ENCODE measurements at regions not wholly inside any gene's neighbourhood (a gene's known extent, or its start where the extent isn't known, plus 50 kb on each side); places are given as distances from the start of the nearest gene placed in this dataset.

DNA sequence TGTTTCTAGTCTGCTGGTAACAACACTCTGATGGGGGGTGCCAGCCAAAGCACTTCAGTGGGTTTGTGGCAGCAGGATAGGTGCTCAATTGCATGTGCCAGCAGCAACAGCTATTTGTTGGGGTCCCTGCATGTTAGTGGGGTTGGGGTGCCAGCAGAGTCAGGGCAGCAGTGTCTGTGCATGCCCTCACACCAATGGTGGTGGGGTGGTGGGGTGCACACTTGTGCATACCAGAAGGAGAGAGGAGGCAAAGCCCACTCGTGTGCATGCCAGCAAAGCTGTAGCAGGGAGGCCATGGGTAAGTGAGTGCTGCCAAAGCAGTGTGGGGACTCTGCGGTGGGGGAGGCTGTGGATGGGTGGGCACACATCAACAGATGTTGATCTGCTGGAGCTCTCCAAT, 232.2 kb downstream of the GABRG2 start:
- H3K4me1 ChIP-seq (ENCODE audit: control insufficient read depth, insufficient read depth, low read depth, low read length), result no peaks in the 10 kb centered on the region
- no peak overlapping the region for H2BK5ac ChIP-seq (ENCODE audit: low read depth, low read length, poor library complexity, severe bottlenecking)
- H3K9ac ChIP-seq (ENCODE audit: low read length), result no peak overlapping the region
- peaks cover 10% of the 10 kb centered on the region for H3K9me3 ChIP-seq (ENCODE audit: control insufficient read depth, low read length)
- H2BK12ac ChIP-seq (ENCODE audit: low read length in 2 of 2), result no peak overlapping the region
- H3K79me1 ChIP-seq (replicated peaks; ENCODE audit: low read length, poor library complexity, severe bottlenecking), result no peaks in the 10 kb centered on the region
- no peaks in the 10 kb centered on the region for H3K27me3 ChIP-seq (ENCODE audit: control insufficient read depth in 1 of 2, insufficient read depth in 1 of 2, low read length in 2 of 2)
- 75% methylated on average over 2 of the region's 2 CpGs for WGBS
- H3K18ac ChIP-seq (ENCODE audit: low read depth in 1 of 2, low read length in 2 of 2), result no peak overlapping the region
- H3K36me3 ChIP-seq (ENCODE audit: control insufficient read depth in 1 of 2, insufficient read depth in 2 of 2, low read depth in 1 of 2, low read length in 2 of 2), result no peaks in the 10 kb centered on the region
- H2AK5ac ChIP-seq (ENCODE audit: low read length, severe bottlenecking), result no peak overlapping the region
- peak overlapping the region; percentile 39 for H4K91ac ChIP-seq (ENCODE audit: low read length)
- no peak overlapping the region for H3K4ac ChIP-seq (ENCODE audit: low read depth in 1 of 2, low read length in 2 of 2)
- H3K14ac ChIP-seq (ENCODE audit: low read length in 2 of 2), result no peak overlapping the region
- no peak overlapping the region for H2AFZ ChIP-seq (ENCODE audit: low read depth, low read length)
- DNase-seq, result no peak
- no peak overlapping the region for H3K4me3 ChIP-seq (ENCODE audit: insufficient read depth in 1 of 2, low read depth in 1 of 2, low read length in 2 of 2)
- H2BK120ac ChIP-seq (ENCODE audit: low read depth, low read length), result no peak overlapping the region
- no peak overlapping the region for H3K4me2 ChIP-seq (ENCODE audit: low read length, poor library complexity, severe bottlenecking)
- H4K8ac ChIP-seq (ENCODE audit: low read length), result no peak overlapping the region
- no peak overlapping the region for H3K23ac ChIP-seq (ENCODE audit: low read length in 2 of 2)
- H3K27ac ChIP-seq (ENCODE audit: low read length, poor library complexity, severe bottlenecking), result no peak overlapping the region
- H2BK15ac ChIP-seq (ENCODE audit: low read depth, poor library complexity, severe bottlenecking), result no peak overlapping the region

DNA sequence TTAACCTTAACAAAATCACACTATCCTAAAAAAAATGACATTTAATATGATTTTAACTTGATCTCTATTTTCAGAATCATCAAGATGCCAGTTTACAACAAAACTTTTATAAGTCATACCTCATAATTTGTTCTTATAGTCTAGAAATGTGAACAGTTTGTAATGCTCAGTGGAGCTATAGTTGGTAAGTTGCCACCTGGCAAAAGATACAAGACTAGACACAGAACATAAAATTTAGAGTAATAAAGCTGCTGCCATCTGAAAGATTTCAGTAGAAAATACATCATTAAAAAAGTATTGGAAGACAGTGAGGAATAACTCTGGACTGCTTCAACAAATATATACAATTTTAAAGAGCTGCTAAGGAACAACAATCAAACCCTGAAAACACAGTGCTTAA, 233.8 kb downstream of the GABRG2 start:
- H4K8ac ChIP-seq (ENCODE audit: low read length), result no peak overlapping the region

DNA sequence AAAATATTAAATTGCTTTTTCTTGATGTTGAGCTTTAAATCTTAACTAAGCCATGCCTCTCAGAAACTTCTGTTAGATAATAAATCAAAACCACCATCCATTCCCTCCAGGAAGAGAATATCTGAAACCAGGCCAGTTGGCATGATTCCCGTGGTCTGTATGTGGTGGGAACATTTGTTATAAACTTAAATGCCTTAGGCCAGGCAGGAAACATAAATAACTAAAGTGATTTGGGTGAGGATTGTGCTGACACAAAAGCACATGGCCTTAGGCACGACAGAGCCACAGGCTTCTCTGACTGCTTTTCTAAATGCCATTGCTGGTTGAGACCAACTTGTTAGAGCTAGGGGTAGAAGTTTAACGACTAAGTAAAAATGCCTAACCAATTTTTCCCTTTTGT, 255.9 kb downstream of the GABRG2 start:
- Histone ChIP-seq H2AFZ (ENCODE audit: low read depth, low read length) (no peak overlapping the region), H3K27ac (ENCODE audit: low read length, poor library complexity, severe bottlenecking) (no peak overlapping the region), H3K4me1 (ENCODE audit: control insufficient read depth, insufficient read depth, low read depth, low read length) (no peaks in the 10 kb centered on the region), H2AK5ac (ENCODE audit: low read length, severe bottlenecking) (no peak overlapping the region), H3K9me3 (ENCODE audit: control insufficient read depth, low read length) (peaks cover 9% of the 10 kb centered on the region), H3K36me3 (ENCODE audit: control insufficient read depth in 1 of 2, insufficient read depth in 2 of 2, low read depth in 1 of 2, low read length in 2 of 2) (no peaks in the 10 kb centered on the region), H3K9ac (ENCODE audit: low read length) (no peak overlapping the region), H3K4ac (ENCODE audit: low read depth in 1 of 2, low read length in 2 of 2) (no peak overlapping the region), H2BK15ac (ENCODE audit: low read depth, poor library complexity, severe bottlenecking) (no peak overlapping the region), H3K79me1 (replicated peaks; ENCODE audit: low read length, poor library complexity, severe bottlenecking) (no peaks in the 10 kb centered on the region), H3K4me3 (ENCODE audit: insufficient read depth in 1 of 2, low read depth in 1 of 2, low read length in 2 of 2) (no peak overlapping the region), H3K23ac (ENCODE audit: low read length in 2 of 2) (no peak overlapping the region), H2BK5ac (ENCODE audit: low read depth, low read length, poor library complexity, severe bottlenecking) (no peak overlapping the region), H2BK120ac (ENCODE audit: low read depth, low read length) (no peak overlapping the region), H2BK12ac (ENCODE audit: low read length in 2 of 2) (no peak overlapping the region), H3K27me3 (ENCODE audit: control insufficient read depth in 1 of 2, insufficient read depth in 1 of 2, low read length in 2 of 2) (no peaks in the 10 kb centered on the region), H3K14ac (ENCODE audit: low read length in 2 of 2) (no peak overlapping the region), H4K8ac (ENCODE audit: low read length) (no peak overlapping the region), H3K18ac (ENCODE audit: low read depth in 1 of 2, low read length in 2 of 2) (no peak overlapping the region), H3K4me2 (ENCODE audit: low read length, poor library complexity, severe bottlenecking) (no peak overlapping the region), H4K91ac (ENCODE audit: low read length) (no peak overlapping the region)
- WGBS, result 0% methylated on average over 2 of the region's 3 CpGs
- DNase-seq, result peak; percentile 22

More for the DNA sequence above, 233.8 kb downstream of the GABRG2 start:
- no peak overlapping the region for H3K4me2 ChIP-seq (ENCODE audit: low read length, poor library complexity, severe bottlenecking)
- H3K79me1 ChIP-seq (replicated peaks; ENCODE audit: low read length, poor library complexity, severe bottlenecking), result no peaks in the 10 kb centered on the region
- H3K9me3 ChIP-seq (ENCODE audit: control insufficient read depth, low read length), result peaks cover 10% of the 10 kb centered on the region
- no peak overlapping the region for H2BK5ac ChIP-seq (ENCODE audit: low read depth, low read length, poor library complexity, severe bottlenecking)
- H2AFZ ChIP-seq (ENCODE audit: low read depth, low read length), result no peak overlapping the region
- no peak for DNase-seq
- H2AK5ac ChIP-seq (ENCODE audit: low read length, severe bottlenecking), result no peak overlapping the region
- H3K18ac ChIP-seq (ENCODE audit: low read depth in 1 of 2, low read length in 2 of 2), result no peak overlapping the region
- no peak overlapping the region for H2BK120ac ChIP-seq (ENCODE audit: low read depth, low read length)
- no peaks in the 10 kb centered on the region for H3K27me3 ChIP-seq (ENCODE audit: control insufficient read depth in 1 of 2, insufficient read depth in 1 of 2, low read length in 2 of 2)
- H3K23ac ChIP-seq (ENCODE audit: low read length in 2 of 2), result no peak overlapping the region
- H2BK12ac ChIP-seq (ENCODE audit: low read length in 2 of 2), result no peak overlapping the region
- H3K4ac ChIP-seq (ENCODE audit: low read depth in 1 of 2, low read length in 2 of 2), result no peak overlapping the region
- no peaks in the 10 kb centered on the region for H3K36me3 ChIP-seq (ENCODE audit: control insufficient read depth in 1 of 2, insufficient read depth in 2 of 2, low read depth in 1 of 2, low read length in 2 of 2)
- H3K9ac ChIP-seq (ENCODE audit: low read length), result no peak overlapping the region
- no peak overlapping the region for H3K27ac ChIP-seq (ENCODE audit: low read length, poor library complexity, severe bottlenecking)
- H2BK15ac ChIP-seq (ENCODE audit: low read depth, poor library complexity, severe bottlenecking), result no peak overlapping the region
- H3K4me1 ChIP-seq (ENCODE audit: control insufficient read depth, insufficient read depth, low read depth, low read length), result no peaks in the 10 kb centered on the region
- H4K91ac ChIP-seq (ENCODE audit: low read length), result no peak overlapping the region
- no peak overlapping the region for H3K4me3 ChIP-seq (ENCODE audit: insufficient read depth in 1 of 2, low read depth in 1 of 2, low read length in 2 of 2)
- no peak overlapping the region for H3K14ac ChIP-seq (ENCODE audit: low read length in 2 of 2)

DNA sequence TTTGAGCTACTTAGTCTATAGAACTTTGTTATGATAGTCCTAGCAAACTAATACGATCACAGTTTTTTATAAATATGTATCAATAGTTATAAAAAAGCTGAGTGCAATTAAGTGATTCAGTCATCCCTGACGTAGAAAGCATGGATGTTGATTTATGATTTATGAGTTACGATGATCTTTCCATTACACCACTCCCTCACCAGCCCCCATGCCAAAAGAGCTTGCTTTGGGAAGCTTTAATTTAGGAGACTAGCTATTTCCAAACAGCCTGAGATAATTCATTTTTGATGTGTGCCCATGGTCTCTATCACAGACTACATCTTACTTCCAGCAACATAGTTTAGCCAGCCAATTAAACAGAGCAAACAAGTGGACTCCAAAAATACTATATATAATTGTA, 256.8 kb downstream of the GABRG2 start:
- Histone ChIP-seq H3K36me3 (ENCODE audit: control insufficient read depth in 1 of 2, insufficient read depth in 2 of 2, low read depth in 1 of 2, low read length in 2 of 2) (no peaks in the 10 kb centered on the region), H3K79me1 (replicated peaks; ENCODE audit: low read length, poor library complexity, severe bottlenecking) (no peaks in the 10 kb centered on the region)

More for the DNA sequence above, 256.8 kb downstream of the GABRG2 start:
- H4K8ac ChIP-seq (ENCODE audit: low read length), result no peak overlapping the region
- H2AFZ ChIP-seq (ENCODE audit: low read depth, low read length), result no peak overlapping the region
- H3K4ac ChIP-seq (ENCODE audit: low read depth in 1 of 2, low read length in 2 of 2), result no peak overlapping the region
- no peak overlapping the region for H2AK5ac ChIP-seq (ENCODE audit: low read length, severe bottlenecking)
- H2BK15ac ChIP-seq (ENCODE audit: low read depth, poor library complexity, severe bottlenecking), result no peak overlapping the region
- no peaks in the 10 kb centered on the region for H3K4me1 ChIP-seq (ENCODE audit: control insufficient read depth, insufficient read depth, low read depth, low read length)
- no peak overlapping the region for H3K14ac ChIP-seq (ENCODE audit: low read length in 2 of 2)
- H3K9ac ChIP-seq (ENCODE audit: low read length), result no peak overlapping the region
- H3K4me3 ChIP-seq (ENCODE audit: insufficient read depth in 1 of 2, low read depth in 1 of 2, low read length in 2 of 2), result no peak overlapping the region
- no peak overlapping the region for H2BK5ac ChIP-seq (ENCODE audit: low read depth, low read length, poor library complexity, severe bottlenecking)
- H3K23ac ChIP-seq (ENCODE audit: low read length in 2 of 2), result no peak overlapping the region
- no peaks in the 10 kb centered on the region for H3K27me3 ChIP-seq (ENCODE audit: control insufficient read depth in 1 of 2, insufficient read depth in 1 of 2, low read length in 2 of 2)
- H3K18ac ChIP-seq (ENCODE audit: low read depth in 1 of 2, low read length in 2 of 2), result no peak overlapping the region
- no peak overlapping the region for H3K27ac ChIP-seq (ENCODE audit: low read length, poor library complexity, severe bottlenecking)
- no peak overlapping the region for H3K4me2 ChIP-seq (ENCODE audit: low read length, poor library complexity, severe bottlenecking)
- DNase-seq, result no peak
- H2BK120ac ChIP-seq (ENCODE audit: low read depth, low read length), result no peak overlapping the region
- H3K9me3 ChIP-seq (ENCODE audit: control insufficient read depth, low read length), result peaks cover 13% of the 10 kb centered on the region
- no CpG with 5 or more reads among the region's 3 CpGs for WGBS
- H4K91ac ChIP-seq (ENCODE audit: low read length), result no peak overlapping the region
- no peak overlapping the region for H2BK12ac ChIP-seq (ENCODE audit: low read length in 2 of 2)
